GM12878 (cell line): ENCODE measurements at regions not wholly inside any gene's neighbourhood (a gene's known extent, or its start where the extent isn't known, plus 50 kb on each side); places are given as distances from the start of the nearest gene placed in this dataset.

Experiments used
- CTCF ChIP-seq, 3 experiments: IDR thresholded peaks in 2 of 3; conservative IDR thresholded peaks in 1 of 3; 2 replicates each; pipeline ENCODE4 v1.5.1; 2011; ENCODE audit warnings: low read depth in 3 of 3, low read length in 3 of 3, mild to moderate bottlenecking in 3 of 3, control low read depth in 2 of 3, moderate library complexity in 2 of 3, inconsistent platforms in 1 of 3, mixed read lengths in 1 of 3; ENCODE audit not compliant: control insufficient read depth in 2 of 3, insufficient read depth in 1 of 3; ENCODE audit errors: extremely low read depth in 1 of 3
- EP300 ChIP-seq, 2 experiments: fragments of 150-350 bp in 1 of 2; IDR thresholded peaks; 2 replicates each; pipeline ENCODE4 v1.6.1; 2011 to 2012; ENCODE audit warnings: low read depth in 2 of 2, low read length in 2 of 2, borderline replicate concordance in 1 of 2, improper control_type of control experiment in 1 of 2, inconsistent platforms in 1 of 2; ENCODE audit not compliant: control insufficient read depth in 1 of 2
- GATAD2B ChIP-seq: fragments of 450-650 bp; conservative IDR thresholded peaks from 2 replicates; pipeline ENCODE4 v1.6.1; 2017; ENCODE audit warnings: low read depth, mild to moderate bottlenecking, moderate library complexity
- HDAC2 ChIP-seq: fragments of 200-600 bp; sonication (generic); IDR thresholded peaks from 2 replicates; pipeline ENCODE4 v1.6.1; 2017
- HDGF ChIP-seq: fragments of 450-650 bp; IDR thresholded peaks from 2 replicates; pipeline ENCODE4 v1.6.1; 2016; ENCODE audit warnings: antibody characterized with exemption
- LARP7 ChIP-seq: fragments of 450-650 bp; IDR thresholded peaks from 2 replicates; pipeline ENCODE4 v1.6.1; 2017; ENCODE audit warnings: mild to moderate bottlenecking
- MYC ChIP-seq: IDR thresholded peaks from 2 replicates; pipeline ENCODE4 v1.6.1; 2011; ENCODE audit warnings: mild to moderate bottlenecking, low read length, moderate library complexity, inconsistent platforms; ENCODE audit not compliant: insufficient read depth, insufficient replicate concordance, insufficient read length, severe bottlenecking
- NFXL1 ChIP-seq: fragments of 450-650 bp; IDR thresholded peaks from 2 replicates; pipeline ENCODE4 v1.6.1; 2017; ENCODE audit warnings: antibody characterized with exemption, mild to moderate bottlenecking, borderline replicate concordance
- PKNOX1 ChIP-seq: fragments of 450-650 bp; IDR thresholded peaks from 2 replicates; pipeline ENCODE4 v1.6.1; 2016; ENCODE audit warnings: mild to moderate bottlenecking
- PRDM15 ChIP-seq: fragments of 450-650 bp; formaldehyde crosslinking; IDR thresholded peaks from 2 replicates; pipeline ENCODE4 v1.4.0; 2020; ENCODE audit warnings: mild to moderate bottlenecking, moderate library complexity
- SMARCA5 ChIP-seq: fragments of 450-650 bp; IDR thresholded peaks from 2 replicates; pipeline ENCODE4 v1.6.1; 2017; ENCODE audit warnings: mild to moderate bottlenecking
- SUPT20H ChIP-seq: IDR thresholded peaks from 2 replicates; pipeline ENCODE4 v1.6.1; 2011; ENCODE audit warnings: low read depth, mild to moderate bottlenecking, low read length, moderate library complexity, borderline replicate concordance; ENCODE audit not compliant: control insufficient read depth
- ZNF274 ChIP-seq: IDR thresholded peaks from one replicate; pipeline ENCODE4 v1.8.0; 2011; ENCODE audit not compliant: insufficient read length, insufficient read depth

GRCh38 chr9:91116211-91116610, 245.5 kb downstream of the AUH start (continued):
- TF ChIP-seq PRDM15 (CRISPR knock-in tag) (no peak), LARP7 (no peak), SUPT20H (no peak), HDAC2 (no peak), EP300 (IDR thresholded peaks at IDR 0.05; ENCODE audit: borderline replicate concordance in 1 of 2, control insufficient read depth in 1 of 2, low read depth in 2 of 2, low read length in 2 of 2) (no peak), HDGF (no peak), PKNOX1 (no peak), NFXL1 (no peak), GATAD2B (no peak), MYC (no peak), SMARCA5 (no peak), CTCF (IDR thresholded peaks at IDR 0.05 in 2 of 3, conservative IDR thresholded peaks at IDR 0.05 in 1 of 3; ENCODE audit: control insufficient read depth in 2 of 3, extremely low read depth in 1 of 3, insufficient read depth in 1 of 3, low read depth in 3 of 3, low read length in 3 of 3) (no peak), ZNF274 (no peak)
